Iris pigment epithelial cell (primary cell): ENCODE measurements at regions not wholly inside any gene's neighbourhood (a gene's known extent, or its start where the extent isn't known, plus 50 kb on each side); places are given as distances from the start of the nearest gene placed in this dataset.

Experiments used
- DNase-seq: peaks from one replicate; pipeline ENCODE4 v3.0.0-alpha.2; 2011; ENCODE audit warnings: low read depth

DNA sequence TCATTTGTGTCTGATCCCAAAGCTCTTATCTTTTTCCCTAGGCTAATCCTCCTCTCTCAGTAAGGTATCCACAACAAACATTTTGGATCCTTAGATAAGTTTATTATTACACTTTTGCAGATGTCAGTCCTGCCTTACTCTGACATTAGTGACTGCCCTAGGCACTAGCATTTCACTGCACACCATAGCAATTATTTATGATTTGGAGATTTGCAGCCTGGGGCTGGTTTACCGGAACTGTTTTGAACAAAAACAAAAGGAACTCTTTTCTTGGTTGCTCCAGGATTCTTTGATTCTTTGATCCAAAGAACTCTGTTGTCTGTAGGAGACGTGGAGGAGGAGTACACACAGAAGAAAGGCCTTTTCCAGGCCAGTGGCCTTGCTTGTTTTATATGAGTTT lies 80.4 kb downstream of the EDNRB start:
- no peak for DNase-seq

DNA sequence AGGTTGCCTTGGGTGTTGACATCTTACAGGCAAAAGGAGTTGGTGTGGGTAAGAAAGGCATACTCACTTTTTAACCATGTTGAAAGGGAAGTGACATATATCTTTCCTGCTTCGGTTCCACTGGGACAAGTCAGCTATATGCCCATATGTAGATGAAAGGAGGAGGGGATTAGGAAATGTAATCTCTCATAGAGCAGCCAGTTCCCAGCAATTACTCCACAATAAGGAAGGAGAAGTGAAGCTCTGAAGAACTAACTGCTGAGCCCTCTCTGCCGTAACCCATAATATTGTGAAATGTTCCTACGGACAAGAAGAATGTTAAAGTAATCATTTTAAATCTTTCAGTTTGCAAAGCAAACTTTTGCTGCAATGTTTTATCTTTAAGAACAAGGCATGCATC lies 82.2 kb downstream of the EDNRB start:
- DNase-seq = peak; percentile 20

DNA sequence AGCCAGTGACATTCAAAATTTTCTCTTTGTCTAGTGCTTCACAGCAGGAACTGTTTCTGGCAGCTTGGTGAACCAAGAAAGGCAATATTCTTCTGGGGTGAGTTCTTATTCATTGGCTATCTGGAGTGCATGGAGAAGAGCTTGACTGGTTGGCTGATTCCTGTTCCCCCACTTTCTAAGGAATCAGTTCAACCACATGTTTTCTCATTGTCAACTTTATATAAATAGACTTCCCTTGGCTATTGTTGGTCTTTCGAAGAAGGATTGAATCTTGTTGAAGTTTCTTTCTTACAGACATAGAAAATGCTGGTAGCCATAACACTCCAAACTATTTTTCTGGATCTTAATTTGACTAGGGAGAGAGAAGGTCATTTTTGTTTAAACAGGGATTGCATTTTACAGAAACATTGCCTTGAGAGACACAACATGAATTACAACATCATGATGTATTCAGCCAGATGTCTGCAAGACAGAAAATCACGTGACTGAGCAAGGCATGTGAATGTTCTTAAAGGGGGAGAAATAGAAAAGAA lies 85.2 kb downstream of the EDNRB start:
- peak; percentile 61 for DNase-seq

DNA sequence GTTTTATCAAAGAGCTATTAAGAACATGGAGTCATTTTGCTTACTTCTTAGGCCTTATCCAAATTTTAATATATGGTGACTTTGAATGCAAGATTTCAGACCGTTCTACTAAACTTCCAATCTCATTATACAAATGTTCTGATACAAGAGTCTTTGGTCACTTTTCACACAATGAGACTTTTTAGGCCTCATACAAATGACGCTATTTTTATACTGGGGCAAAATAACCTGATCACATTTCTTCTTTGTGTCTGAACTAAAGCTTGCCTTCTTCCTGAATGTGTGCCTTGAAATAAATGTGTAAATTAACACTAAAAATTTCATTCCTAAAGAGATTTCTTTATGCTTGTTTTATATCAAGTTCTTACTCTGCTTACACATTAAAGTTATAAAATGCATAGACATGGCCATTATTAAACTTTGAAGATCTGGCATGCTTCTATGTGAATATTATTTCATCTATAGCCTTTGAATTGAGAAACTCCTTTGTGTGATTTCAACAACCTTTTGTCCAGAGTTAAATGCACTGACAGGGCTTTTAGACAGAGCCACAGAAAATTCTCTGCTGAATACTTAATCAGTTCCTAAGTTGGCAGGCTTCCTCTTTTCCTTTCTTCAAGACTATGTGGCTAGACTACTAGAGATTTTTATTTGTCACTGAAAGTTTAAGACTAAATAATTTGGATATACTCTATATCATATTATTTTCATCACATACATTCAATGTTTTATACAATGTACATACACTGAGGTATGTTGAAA lies 86.1 kb downstream of the EDNRB start:
- peak; percentile 9 for DNase-seq

DNA sequence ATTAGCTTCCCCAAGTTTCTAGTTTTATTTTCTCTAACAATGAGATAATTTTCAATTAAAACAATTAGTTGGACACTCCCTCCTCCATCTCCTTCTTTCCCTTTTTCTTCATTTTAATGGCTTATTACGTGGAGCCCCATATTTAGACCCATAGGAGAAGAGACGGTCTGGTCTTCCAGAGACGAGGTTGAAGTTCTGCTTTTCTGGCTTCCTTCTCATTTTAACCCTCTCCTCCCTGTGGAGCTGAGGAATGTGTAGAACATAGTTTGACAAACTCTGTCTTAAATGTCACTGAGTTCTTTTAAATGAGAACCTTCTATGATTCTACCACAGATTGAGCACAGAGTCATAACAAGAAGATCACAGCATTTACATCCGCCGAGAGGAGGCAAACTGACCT lies 86.8 kb downstream of the EDNRB start:
- no peak for DNase-seq

DNA sequence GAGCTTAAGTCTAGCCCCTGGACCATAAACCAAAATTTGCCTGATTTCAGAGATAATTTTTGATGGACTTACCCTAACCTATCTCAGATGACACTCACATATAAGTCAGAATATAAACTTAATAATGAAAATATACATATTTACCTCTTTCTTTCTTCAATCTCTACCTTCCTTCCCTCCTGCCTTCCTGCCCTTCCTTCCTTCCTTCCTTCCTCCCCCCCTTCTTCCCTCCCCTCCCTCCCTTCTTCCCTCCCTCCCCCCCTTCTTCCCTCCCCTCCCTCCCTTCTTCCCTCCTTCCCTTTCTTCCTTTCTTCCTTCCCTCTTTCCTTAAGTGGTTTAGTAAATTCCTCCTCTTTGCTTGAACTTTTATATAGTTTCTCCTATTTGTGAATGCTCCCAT lies 88.7 kb downstream of the EDNRB start:
- no peak for DNase-seq

DNA sequence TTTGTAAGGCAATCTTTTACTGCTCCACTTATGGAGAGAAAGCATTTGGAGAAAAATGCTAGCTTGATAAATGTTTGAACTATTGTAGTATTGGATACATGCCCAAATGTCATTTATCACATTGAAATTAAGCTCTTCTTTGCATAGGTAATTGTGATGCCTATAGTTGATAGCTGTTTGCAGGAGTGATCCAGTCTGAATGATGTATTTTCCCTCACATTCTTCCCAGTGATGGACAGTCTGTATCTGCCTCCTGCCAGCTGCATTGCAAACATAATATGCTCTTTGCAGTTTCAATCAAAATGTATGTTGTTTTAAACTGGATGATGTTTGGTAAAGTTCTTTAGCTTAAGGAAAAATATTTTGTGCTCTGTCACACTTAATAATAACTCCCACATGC lies 89.8 kb downstream of the EDNRB start:
- no peak for DNase-seq

DNA sequence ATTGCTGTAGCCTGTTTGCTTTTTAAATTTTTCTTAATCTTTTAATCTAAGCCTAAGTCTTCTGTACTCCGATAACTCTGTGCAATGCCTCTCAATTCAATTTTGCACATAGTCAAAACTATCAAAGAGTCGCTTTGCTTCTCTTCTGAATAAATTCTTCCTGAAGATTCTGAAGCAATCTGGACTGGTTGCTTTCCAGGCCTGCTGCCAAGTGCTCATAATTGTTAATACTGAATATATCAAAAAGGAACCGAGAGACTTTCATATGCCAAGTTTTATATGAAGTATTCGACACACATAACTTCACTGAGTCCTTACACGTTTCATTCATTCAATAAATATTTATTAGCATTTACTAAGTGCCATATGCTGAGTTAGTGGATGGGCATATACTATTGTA lies 91.3 kb downstream of the EDNRB start:
- no peak for DNase-seq

DNA sequence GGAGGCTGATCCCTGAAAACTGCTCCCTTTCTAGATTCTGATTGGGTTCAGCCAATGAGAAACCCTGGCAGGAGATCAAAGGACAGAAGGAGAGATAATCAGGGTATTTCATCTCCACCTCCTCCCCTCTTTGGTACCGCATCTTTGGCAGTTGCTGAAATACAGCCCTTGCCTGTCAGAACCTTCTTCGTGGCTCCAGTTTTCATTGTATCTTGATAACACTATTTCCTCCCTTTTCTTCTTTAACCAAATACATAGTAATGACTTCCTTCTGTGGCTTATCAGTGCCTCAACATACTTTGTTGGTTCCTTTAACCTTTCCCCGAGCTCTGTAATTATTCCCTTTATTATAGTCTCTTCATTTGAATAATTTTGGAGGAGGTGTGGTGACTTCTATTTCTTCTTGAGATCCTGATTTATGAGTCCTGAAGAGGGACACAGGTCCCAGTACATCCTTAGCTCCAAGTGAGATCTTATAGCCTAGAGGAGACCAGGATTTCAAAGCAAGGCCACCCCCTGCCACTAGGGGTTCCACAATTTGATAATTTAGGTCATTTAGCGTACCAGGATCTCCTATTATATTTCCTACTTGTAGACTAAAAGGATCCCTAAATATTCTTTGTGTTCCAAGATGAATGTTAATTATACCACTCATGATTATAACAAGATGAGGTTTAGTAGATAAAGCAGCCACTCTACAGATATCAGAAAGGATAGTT lies 98.0 kb downstream of the EDNRB start:
- DNase-seq = no peak

DNA sequence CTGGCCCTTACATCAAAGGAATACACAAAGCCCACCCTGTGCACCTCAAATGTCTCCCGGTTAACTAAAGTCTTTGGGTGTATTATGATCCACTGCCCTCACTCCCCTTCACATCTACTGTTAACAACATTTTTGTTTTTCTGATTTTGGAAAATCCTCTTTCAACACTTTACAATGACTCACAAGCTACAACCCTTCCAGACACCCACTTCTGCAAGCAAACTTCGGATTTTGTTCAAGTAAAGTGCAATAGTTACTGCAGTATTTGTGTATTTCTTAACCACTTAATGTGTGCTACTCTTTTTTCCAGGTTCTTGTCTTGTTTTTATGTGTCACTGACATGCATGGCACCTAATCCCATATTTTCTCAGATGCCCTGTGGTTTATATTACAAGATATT lies 101.1 kb downstream of the EDNRB start:
- DNase-seq = no peak

DNA sequence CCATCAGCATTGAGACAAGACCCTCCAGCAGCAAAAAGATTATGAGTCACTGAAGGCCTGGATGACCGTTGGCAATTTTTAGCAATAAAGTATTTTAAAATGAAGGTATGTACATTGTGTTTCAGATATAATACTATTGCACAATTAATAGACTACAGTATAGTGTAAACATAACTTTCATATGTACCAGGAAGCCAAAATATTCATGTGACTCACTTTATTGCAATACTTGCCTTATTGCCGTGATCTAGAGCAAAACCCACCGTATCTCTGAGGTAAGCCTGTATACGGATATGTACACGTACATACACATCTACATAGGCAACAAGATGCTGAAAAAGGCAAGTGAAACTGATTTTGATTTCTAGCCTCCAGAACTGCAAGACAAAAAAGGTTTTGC lies 103.3 kb downstream of the EDNRB start:
- no peak for DNase-seq
